HG03457 (cell line): ENCODE measurements at regions not wholly inside any gene's neighbourhood (a gene's known extent, or its start where the extent isn't known, plus 50 kb on each side); places are given as distances from the start of the nearest gene placed in this dataset.
"Not testable (repeated sequence)": the region's sequence is repeated elsewhere in the genome, so short reads cannot be mapped to it uniquely, and the experiment has no call there.

Experiments used
- ATAC-seq: cut with Tn5 transposase; IDR thresholded peaks from one replicate; pipeline ENCODE4 v1.9.1; 2021; ENCODE audit warnings: moderate number of reproducible peaks; ENCODE audit not compliant: unreplicated experiment

DNA sequence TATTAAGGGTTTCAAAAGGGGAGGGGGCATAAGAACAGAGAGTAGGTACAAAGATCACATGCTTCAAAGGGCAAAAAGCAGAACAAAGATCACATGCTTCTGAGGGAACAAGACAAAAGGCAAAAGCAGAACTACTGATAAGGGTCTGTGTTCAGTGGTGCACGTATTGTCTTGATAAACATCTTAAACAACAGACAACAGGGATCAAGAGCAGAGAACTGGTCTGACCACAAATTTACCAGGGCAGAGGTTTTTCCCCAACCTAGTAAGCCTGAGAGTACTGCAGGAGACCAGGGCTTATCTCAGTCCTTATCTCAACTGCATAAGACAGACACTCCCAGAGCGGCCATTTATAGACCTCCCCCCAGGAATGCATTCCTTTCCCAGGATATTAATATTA is 900.2 kb upstream of the PRKX start:
- ATAC-seq, result not testable (repeated sequence)

DNA sequence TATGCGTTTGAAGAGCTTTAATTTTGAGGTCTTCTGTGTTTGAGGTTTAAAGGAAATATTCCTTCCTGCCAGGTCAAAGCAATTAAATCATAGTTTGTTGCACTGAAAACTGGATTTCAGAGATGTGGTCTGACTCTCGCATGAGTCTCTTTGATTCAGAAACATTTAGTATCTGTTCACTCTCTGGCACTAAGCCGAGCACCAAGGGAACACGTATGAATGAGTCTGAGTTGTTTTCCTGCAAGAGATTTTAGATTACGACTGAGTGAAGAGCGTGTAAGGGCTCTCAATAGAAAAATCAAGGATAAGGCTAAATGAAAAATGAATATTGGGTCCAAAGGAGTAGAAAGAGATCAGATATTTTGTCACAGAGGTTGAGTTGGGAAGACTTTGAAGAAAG is 875.4 kb upstream of the PRKX start:
- no peak for ATAC-seq

DNA sequence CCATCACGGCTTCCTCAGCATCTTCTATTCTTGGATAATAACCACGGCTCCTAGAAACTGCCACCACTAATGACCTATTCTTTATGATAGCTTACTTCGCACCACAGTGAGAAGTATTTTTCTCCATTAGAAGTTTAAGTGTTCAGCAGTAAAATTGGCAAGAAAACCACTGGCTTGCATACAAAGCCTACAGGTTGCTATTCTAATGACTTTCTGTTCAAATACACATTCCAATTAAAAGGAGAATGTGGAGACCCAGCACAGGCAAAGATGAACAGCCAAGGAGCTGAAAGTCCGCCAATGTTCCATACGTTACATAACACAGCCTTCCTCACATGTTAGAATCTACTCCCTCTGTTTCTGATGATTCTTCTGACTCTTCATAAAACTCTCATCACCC is 875.0 kb upstream of the PRKX start:
- no peak for ATAC-seq

DNA sequence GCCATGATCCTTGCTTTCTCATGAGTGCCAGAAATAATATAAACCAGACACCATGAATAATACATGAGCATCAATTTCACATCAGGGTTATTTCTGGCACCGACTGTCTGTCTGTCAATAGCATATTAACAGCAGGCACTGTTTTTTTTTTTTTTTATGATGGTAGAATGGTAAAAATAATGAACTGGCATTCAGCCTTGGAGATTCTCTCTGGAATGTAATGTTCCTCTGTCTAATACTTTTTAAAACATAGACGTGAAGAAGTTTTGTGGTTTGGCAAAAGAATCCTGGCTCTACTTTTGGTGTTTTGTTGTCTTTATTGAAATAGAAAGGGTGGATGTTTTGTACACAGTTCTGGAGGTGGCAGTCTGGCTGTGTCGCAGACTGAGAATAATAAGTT is 874.6 kb upstream of the PRKX start:
- no peak for ATAC-seq

DNA sequence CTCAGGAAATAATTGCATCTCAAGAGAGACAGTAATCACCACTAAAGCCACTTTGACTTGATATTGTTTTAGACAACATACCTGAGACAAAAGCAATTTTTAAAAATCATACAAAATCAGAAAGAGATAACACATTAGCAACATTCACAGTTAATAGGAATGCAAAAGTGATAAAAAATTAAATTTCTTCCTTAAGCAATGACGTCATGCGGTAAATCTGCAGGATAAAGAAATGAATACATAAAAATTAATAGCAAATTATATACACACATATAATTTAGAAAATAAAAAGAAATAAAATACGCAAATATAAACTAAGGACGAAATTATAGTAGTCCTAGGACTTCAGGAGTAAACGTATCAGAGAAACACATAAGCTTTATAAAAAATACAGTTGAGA is 866.5 kb upstream of the PRKX start:
- no peak for ATAC-seq

DNA sequence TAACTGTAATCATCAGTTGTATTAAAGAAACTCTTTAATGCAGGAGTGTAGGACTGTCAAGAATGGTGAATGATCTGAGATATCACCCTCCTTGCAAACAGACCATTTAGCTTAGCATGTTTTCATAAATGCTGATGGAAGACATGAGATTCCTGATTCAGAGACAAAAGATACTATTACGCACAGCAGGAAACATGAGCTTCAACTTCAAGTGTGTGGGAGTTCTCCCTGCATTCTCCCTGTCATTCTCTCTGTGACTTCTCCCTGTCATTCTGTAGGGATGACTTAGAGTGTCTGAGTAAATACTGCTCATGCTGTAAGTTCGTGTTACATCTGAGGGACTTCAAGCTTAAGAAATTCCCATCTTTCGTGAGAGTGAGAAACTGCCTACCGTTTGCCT is 866.0 kb upstream of the PRKX start:
- ATAC-seq, result no peak

DNA sequence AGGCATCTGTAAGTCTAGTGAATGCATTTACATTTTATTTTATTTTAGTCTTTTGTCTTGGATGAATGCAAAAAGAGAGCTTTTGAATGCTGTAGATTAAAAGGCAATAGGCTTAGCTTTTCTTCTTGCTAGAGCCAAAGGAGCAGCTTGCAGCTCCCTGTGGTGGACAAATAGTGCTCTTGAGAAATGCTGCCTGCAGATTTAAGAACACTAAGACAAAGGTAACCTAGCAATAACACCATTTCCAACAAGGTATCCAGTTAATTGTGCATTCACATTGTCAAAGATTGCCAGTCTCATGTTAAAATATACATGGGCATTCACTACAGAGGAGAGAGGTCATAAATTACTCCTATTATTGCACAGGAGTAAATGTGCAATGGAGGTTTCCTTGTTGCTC is 859.2 kb upstream of the PRKX start:
- ATAC-seq, result no peak

DNA sequence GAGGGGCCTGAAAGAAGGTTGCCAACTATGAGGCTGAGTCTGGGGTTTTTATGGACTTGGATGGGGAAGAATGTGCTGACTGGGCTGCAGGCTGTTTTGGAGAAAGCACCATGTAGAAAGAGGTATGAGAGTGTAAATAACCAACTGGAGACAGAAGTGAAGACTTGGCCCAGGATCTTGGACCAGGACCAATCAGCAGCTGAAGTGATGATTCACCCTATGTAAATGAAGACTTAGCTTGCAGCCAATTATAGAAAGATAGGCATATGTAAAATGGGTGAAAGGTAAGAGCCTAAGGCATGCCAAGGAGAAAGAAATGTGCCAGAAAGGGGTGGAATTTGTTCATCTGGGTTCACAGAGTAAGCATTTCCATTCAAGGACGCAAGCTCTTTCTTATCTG is 856.7 kb upstream of the PRKX start:
- ATAC-seq, result no peak

DNA sequence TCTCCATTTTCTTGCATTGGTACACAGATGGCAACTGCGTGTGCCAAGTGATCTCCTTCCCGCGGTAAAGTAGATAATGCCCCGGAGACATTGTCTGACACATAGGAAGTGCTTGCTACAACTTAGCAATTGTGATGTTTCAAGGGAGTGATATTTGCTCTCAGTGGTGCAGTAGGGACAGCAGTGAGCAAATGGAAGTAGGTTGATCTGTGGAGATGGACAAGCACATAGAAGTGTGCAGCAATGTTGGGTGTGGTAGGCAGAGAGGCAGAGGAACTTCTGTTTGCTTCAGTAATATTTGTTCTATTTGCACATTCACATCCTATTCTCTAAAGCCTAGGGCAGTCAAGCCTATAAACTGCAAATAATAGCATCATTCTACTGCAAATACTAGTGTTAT is 846.7 kb upstream of the PRKX start:
- no peak for ATAC-seq

DNA sequence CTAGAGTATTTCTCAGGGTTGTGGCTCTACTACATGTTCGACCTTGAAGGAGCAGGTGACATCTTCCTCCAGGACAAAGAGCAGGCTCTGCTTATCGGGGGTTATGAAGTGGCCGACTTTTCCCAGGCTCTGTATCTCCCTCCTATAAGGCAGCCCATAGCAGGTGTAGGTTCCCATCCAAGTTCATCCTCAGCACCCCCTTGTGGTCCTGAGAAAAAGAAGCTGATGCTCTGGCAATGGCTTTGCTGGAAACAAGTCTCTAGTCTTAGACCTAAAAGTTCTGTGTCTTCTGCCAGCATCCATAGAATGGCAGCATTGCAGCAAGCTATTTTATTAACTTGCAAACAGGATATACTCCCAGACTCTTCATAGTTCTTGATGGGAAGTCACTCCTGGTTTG is 836.6 kb upstream of the PRKX start:
- ATAC-seq, result no peak

DNA sequence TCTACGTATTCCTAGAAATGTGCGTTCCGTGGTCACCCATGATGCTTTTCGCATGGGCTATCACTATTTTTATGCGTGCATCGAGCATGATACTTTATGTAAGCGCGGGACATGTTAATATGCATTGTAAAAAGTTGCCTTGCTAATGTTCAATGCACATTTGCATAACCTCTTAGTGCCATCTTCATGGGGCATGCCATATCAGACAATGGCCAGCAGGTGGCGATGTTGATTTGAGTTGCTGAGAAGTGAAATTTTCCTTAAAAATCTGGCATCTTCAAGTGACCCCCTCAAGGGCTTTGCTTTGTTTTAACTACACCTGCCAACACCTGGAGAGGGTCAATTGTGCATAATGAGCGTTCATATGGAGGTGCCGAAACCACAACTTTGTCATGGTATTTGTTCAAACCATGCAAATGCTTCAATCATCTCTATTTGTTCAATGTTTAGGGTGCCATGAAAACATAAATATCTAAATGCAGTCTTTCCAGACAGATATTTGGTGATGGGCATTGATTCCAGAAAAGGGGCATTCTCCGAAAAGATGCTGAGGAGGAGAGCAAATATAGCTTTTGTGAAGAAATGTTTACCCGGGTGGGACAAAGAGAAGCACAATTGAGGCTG is 833.9 kb upstream of the PRKX start:
- ATAC-seq, result no peak

DNA sequence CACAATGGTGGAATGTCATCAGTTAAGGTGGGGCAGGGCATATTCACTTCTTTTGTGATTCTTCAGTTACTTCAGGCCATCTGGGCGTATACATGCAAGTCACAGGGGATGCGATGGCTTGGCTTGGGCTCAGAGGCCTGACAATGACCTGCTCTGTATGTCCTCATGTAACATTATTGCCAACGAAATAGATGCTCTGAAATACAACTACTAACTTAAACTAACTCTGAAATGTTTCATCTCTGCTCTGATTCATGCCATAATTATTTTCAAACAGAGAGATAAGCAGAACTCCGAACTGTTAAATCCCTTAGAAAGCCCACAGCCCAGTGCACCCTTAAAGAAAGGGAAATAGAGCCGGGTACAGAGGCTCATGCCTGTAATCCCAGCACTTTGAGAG is 832.7 kb upstream of the PRKX start:
- ATAC-seq, result not testable (repeated sequence)

DNA sequence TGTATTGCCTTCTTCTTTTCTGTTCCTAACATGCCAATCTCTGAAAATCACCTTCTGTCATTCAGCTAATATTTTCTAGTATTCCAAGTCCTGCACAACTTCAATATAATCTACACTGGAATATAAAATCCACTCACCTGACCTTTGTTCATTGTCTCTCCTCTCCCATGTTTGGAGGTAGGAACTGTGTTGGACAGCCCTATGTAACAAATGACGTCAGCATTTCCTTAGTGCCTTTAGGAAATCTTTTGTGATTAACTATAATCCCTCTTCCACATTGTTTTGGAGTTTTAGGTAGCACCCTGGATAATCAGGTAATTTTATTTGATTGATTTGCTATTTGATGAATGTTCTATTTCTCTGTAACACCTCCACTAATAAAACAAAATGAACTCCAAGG is 814.8 kb upstream of the PRKX start:
- no peak for ATAC-seq

DNA sequence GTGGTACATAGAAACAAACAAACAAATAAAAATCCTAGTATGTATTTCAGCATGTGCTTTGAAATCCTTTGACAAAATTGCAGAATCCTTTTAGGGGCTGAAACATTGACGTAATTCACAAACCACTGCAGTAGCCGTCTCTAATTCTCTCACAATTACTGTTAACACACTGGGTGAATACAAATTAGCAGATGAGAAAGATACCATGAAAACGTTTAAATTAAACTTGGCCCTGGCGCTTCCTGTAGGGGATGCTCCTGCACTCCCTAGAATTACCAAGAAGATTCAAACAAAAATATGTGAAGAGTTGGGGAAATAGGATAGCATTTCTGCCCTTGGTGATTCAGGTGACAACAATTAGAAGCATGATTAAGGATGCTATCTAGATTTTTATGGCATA is 772.5 kb upstream of the PRKX start:
- ATAC-seq, result no peak

DNA sequence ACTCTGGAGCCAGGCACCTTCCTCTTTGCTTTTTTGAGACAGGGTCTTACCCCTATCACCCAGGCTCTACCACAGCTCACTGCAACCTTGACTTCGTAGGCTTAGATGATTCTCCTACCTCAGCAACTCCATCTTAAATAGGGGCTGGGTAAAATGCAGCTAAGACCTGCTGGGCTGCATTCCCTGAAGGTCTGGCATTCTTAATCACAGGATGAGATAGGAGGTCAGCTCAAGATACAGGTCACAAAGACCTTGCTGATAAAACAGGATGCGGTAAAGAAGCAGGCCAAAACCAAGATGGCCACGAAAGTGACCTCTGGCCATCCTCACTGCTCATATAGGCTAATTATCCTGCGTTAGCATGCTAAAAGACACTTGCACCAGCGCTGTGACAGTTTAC is 770.8 kb upstream of the PRKX start:
- no peak for ATAC-seq

DNA sequence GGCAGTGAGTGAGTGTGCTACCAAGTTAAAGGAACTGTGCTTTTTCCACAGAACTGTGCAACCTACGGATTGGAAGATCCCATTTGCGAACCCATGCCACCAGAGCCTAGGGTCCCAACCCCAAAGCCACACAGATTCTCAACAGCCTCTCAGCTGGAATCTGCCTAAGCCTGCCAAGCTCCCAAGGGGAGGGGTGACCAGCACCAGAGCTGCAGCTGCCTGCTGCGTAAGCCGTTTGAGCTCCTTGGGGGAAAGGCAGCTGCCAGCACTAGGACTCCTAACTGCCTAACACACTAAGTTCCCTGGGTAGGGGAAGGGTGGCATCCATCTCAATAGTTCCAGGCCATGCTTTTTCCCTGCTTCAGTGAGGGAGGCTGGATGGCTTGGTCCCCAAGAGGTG is 738.1 kb upstream of the PRKX start:
- no peak for ATAC-seq

DNA sequence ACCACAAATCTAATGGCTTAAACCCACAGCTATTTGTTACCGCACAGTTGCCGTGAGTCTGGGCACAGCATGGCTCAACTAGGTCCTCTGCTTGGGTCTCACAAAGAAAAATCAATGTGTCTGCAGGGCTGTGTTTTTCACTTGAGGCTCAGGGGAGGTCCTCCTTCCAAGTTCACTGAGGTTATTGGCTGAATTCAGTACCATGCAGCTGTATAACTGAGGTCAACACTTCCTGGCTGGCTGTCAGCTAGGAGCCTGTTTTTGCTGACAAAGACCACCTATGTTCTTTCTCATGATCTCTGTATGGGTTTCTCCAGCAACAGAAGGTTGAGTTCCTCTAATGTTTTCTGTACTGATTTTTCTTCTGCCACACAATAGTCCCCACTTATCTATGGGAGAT is 736.7 kb upstream of the PRKX start:
- no peak for ATAC-seq

DNA sequence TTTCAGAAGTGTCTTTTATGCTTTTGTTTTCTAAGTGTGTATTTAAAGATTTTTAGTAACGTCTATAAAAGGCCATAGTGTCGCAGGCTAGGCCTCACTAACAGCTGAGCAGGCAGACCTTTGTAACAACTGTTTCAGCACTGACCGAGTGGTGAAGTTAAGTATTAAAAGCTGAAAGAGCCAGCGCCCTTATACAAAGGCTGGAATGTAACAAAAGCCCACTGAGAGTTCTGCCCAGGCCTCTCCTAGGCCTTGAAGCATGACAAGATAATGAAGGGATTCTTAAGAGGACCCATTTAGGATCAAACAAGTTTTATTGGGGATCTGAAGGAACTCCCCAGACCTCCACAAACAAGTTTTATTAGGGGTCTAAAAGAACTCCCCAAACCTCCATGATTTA is 722.5 kb upstream of the PRKX start:
- no peak for ATAC-seq

DNA sequence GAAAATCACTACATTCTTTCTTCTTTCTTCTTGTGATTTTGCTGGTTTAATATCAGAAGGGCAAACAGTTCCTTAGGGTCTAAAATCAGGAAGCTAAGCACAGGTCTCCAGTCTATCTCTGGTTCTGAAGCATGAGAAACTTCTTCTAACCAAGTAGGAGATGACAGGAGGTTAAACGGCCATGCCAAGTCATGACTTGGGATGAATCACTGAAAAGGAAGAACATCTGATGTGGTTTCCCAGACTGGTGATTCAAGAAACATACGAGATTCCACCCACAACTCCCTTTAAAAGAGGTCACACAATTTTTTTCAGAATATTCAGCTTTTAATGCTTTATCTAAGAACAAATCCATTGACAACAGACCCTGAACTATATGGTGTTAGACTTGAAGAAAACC is 684.0 kb upstream of the PRKX start:
- ATAC-seq, result no peak

DNA sequence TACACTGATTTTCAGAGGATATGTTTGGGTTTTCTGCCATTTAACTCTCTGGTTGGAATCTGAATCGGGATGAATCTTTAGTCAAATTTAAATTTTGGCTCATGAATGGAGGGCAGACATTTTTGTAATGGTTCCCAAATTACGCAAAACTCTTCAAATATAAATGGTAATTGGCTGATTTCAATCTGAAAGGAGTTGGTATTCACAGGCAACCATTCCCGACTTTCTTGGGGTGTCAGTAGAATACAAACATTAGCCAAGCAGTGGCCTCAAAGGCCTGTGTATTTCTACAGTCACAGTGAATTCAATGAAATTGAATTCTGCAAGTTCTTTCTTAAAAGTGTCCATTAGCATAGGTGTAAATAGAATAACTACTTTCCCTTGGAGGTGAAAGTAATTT is 668.8 kb upstream of the PRKX start:
- ATAC-seq, result no peak

DNA sequence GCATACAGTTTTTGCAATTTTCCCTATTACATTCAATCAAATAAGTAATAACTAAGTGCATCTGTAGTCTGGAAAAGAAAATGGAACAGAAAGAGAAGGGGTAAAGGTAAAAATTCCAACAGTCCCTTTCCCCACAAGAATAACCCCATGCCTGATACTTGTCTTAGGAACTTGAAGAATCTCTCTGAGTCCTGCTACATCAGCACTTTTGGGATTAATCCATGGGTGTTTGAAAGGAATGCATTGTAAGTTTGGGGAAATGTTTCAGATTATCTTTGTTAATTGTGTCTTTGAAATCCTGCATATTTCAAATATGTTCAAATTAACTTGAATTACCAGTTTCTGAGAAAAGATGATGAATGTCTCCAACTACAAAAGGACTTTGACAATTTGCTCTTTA is 667.3 kb upstream of the PRKX start:
- no peak for ATAC-seq

DNA sequence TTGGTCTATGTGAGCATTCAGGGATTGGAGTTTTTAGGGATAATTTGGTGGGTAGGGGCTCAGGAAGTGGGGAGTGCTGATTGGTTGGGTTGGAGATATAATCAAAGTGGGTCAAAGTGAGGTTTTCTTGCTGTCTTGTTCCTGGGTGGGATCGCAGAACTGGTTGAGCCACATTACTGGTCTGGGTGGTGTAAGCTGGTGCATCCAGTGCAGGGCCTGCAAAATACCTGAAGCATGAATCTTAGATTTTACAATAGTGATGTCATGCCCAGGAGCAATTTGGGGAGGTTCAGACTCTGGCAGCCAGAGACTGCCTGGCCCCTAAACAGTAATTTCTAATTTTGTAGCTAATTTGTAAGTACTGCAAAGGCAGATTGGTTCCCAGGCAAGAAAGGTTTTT is 665.6 kb upstream of the PRKX start:
- ATAC-seq, result no peak

DNA sequence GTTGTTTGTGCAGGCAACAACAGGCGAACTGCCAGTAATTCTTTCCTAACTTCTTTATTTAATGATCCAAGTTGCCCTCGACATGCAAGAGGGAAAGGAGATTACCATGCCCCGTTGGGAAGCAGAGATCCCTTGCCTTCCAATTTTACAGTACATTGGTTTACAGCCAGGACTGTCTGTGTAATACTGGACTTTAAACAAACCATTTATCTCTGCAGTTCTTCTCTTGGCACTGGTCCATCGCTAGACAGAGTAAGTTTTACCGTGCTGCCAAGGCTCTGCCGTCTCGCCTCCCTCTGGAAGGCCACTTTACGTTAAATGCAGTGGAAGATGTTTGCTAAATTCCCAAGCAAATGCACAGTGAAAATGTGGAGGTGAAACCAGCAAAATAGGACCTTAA is 660.3 kb upstream of the PRKX start:
- ATAC-seq, result no peak

DNA sequence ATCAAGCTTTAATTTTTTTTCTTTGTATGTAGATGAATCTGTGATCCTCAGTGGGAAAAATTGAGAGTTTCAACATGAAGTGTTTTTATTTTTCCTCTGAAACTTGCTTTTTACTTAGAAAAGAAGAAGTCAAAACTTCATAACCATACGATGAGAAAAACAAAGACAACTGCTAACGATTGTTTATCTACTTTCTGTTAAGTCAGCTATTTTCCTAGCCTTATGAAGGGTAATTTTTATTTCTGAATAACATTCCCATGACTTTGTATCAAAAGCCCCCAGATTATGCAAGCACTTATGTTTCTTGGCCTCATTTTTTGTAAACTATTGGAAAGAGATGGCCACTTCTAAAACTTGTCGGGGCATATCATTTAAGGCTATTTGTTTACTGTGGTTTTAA is 645.1 kb upstream of the PRKX start:
- ATAC-seq, result no peak
